ENCODE measurements at regions not wholly inside any gene's neighbourhood (a gene's known extent, or its start where the extent isn't known, plus 50 kb on each side); places are given as distances from the start of the nearest gene placed in this dataset.
"Not testable (repeated sequence)": the region's sequence is repeated elsewhere in the genome, so short reads cannot be mapped to it uniquely, and the experiment has no call there.

DNA sequence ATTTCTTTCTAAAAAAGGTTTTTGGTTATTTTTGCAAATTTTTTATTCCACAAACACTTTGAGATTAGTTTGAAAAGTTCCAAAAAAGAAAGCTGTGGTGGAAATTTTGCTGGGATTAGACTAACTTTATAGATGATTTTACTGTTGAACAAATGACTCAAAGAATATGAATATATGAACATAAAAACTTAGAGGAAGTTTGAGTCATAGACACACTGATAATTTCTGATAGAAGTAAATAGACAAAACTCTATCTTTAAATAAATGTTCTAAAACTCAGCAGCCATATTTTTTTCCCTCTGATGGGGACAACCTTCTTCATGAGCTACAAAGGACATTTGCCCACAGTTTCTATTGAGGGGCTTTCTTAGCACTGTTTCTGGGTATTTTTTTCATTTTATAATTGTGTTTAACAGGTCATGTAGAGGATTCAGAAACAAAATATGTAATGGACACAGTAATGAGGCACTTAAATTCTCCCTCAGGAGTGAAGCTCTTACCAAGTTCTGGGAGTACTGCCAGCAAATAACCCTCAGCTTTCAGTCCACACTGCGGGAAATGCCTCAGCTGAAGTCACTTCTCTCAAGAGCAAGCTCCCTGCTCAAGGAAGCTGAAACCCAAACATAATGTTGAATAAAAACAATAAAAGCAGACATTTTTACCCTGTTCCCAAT, 157.6 kb downstream of the NFKBIZ start:
- no peak overlapping the region for H3K4me3 ChIP-seq (ENCODE audit: low read length in 2 of 2)
- H3K9me3 ChIP-seq (ENCODE audit: control insufficient read depth in 2 of 2, low read length in 2 of 2), result no peaks in the 10 kb centered on the region
- H3K27me3 ChIP-seq (ENCODE audit: control insufficient read depth in 2 of 2, insufficient read depth in 2 of 2, low read length in 2 of 2), result no peaks in the 10 kb centered on the region
- no peak overlapping the region for H3K9ac ChIP-seq (ENCODE audit: low read depth in 1 of 2, low read length in 2 of 2)
- H3K4me1 ChIP-seq (ENCODE audit: control insufficient read depth in 2 of 2, insufficient read depth in 2 of 2, low read length in 2 of 2), result no peaks in the 10 kb centered on the region
- no peaks in the 10 kb centered on the region for H3K36me3 ChIP-seq (ENCODE audit: control insufficient read depth in 2 of 2, insufficient read depth in 2 of 2, low read length in 2 of 2)
- H3K27ac ChIP-seq (ENCODE audit: low read depth in 2 of 2, low read length in 2 of 2), result no peak overlapping the region

- H3K36me3 ChIP-seq (ENCODE audit: control insufficient read depth in 2 of 2, insufficient read depth in 2 of 2, low read length in 2 of 2); H3K4me1 ChIP-seq (ENCODE audit: control insufficient read depth in 2 of 2, insufficient read depth in 2 of 2, low read length in 2 of 2); H3K27ac ChIP-seq (ENCODE audit: low read depth in 2 of 2, low read length in 2 of 2); H3K27me3 ChIP-seq (ENCODE audit: control insufficient read depth in 2 of 2, insufficient read depth in 2 of 2, low read length in 2 of 2); H3K4me3 ChIP-seq (ENCODE audit: low read length in 2 of 2); H3K9ac ChIP-seq (ENCODE audit: low read depth in 1 of 2, low read length in 2 of 2); H3K9me3 ChIP-seq (ENCODE audit: control insufficient read depth in 2 of 2, low read length in 2 of 2): not testable (repeated sequence)
Measured at GRCh38 chr3:102008436-102008835, 159.1 kb downstream of the NFKBIZ start.

- no peaks in the 10 kb centered on the region for H3K9me3 ChIP-seq (ENCODE audit: control insufficient read depth in 2 of 2, low read length in 2 of 2)
Measured at GRCh38 chr3:102016417-102016816, 167.1 kb downstream of the NFKBIZ start.

DNA sequence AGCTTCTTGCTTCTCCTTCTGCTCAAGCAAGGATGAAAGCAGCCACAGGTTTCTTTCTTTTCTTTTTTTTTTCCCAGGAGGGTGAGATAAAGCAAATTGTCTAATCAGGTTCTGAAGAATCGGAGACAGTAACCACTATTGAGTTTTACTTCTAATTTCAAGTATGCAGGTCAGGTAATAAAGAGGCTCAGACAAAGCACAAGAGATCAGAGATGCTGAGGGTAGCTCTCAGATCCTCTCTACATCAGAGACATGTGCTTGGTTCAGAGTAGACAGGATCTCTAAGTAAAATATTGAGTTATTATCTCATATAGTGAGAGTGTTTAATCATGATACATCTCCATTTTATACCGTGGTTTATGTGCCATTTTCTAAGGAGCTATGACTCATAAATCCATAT, 168.5 kb downstream of the NFKBIZ start:
- no peak overlapping the region for H3K4me3 ChIP-seq (ENCODE audit: low read length in 2 of 2)
- no peaks in the 10 kb centered on the region for H3K27me3 ChIP-seq (ENCODE audit: control insufficient read depth in 2 of 2, insufficient read depth in 2 of 2, low read length in 2 of 2)
- no peaks in the 10 kb centered on the region for H3K9me3 ChIP-seq (ENCODE audit: control insufficient read depth in 2 of 2, low read length in 2 of 2)
- no peak overlapping the region for H3K27ac ChIP-seq (ENCODE audit: low read depth in 2 of 2, low read length in 2 of 2)
- no peak overlapping the region for H3K9ac ChIP-seq (ENCODE audit: low read depth in 1 of 2, low read length in 2 of 2)
- H3K36me3 ChIP-seq (ENCODE audit: control insufficient read depth in 2 of 2, insufficient read depth in 2 of 2, low read length in 2 of 2), result no peaks in the 10 kb centered on the region
- no peaks in the 10 kb centered on the region for H3K4me1 ChIP-seq (ENCODE audit: control insufficient read depth in 2 of 2, insufficient read depth in 2 of 2, low read length in 2 of 2)

More at GRCh38 chr3:102016417-102016816, 167.1 kb downstream of the NFKBIZ start:
- Histone ChIP-seq H3K4me1 (ENCODE audit: control insufficient read depth in 2 of 2, insufficient read depth in 2 of 2, low read length in 2 of 2) (no peaks in the 10 kb centered on the region), H3K27me3 (ENCODE audit: control insufficient read depth in 2 of 2, insufficient read depth in 2 of 2, low read length in 2 of 2) (no peaks in the 10 kb centered on the region), H3K27ac (ENCODE audit: low read depth in 2 of 2, low read length in 2 of 2) (no peak overlapping the region), H3K4me3 (ENCODE audit: low read length in 2 of 2) (no peak overlapping the region), H3K9ac (ENCODE audit: low read depth in 1 of 2, low read length in 2 of 2) (no peak overlapping the region), H3K36me3 (ENCODE audit: control insufficient read depth in 2 of 2, insufficient read depth in 2 of 2, low read length in 2 of 2) (no peaks in the 10 kb centered on the region)

DNA sequence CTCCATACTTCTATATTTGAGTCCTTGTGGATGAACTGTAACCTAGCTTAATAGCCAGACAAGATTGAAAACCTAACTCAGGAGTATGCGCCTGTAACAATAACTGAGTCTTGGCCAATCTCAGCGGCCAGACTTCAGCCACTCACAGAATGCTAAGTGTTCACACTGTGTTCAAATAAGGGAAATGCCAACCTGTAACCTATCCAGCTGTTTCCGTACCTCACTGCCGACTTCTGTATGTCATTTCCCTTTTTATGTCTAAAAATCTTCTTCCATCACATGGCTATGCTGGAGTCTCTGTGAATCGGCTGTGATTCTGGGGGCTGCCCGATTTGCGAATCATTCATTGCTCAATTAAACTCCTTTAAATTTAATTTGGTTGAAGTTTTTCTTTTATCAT, 169.2 kb downstream of the NFKBIZ start:
- Histone ChIP-seq H3K36me3 (ENCODE audit: control insufficient read depth in 2 of 2, insufficient read depth in 2 of 2, low read length in 2 of 2) (no peaks in the 10 kb centered on the region), H3K27ac (ENCODE audit: low read depth in 2 of 2, low read length in 2 of 2) (no peak overlapping the region), H3K4me1 (ENCODE audit: control insufficient read depth in 2 of 2, insufficient read depth in 2 of 2, low read length in 2 of 2) (no peaks in the 10 kb centered on the region), H3K27me3 (ENCODE audit: control insufficient read depth in 2 of 2, insufficient read depth in 2 of 2, low read length in 2 of 2) (no peaks in the 10 kb centered on the region), H3K9ac (ENCODE audit: low read depth in 1 of 2, low read length in 2 of 2) (no peak overlapping the region), H3K4me3 (ENCODE audit: low read length in 2 of 2) (no peak overlapping the region), H3K9me3 (ENCODE audit: control insufficient read depth in 2 of 2, low read length in 2 of 2) (no peaks in the 10 kb centered on the region)

DNA sequence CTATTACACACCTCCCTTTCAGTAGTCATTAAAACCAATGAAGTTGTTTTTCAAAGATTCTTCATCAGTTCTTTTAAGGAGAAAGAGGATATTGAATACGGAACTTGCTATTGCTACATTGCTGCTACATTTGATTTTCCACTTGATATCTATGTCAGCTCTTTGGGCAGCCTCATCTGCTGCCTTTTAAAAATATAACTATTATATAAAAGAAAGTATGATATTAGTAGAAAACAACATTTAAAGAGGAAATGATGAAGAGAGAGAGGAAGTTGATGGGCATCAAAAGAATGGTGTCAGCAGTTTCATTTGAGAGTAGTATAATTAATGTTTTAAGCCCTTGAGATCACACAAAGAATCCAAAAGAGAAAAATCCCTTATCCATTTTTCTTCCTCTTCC, 171.4 kb downstream of the NFKBIZ start:
- H3K36me3 ChIP-seq (ENCODE audit: control insufficient read depth in 2 of 2, insufficient read depth in 2 of 2, low read length in 2 of 2), result no peaks in the 10 kb centered on the region
- H3K27ac ChIP-seq (ENCODE audit: low read depth in 2 of 2, low read length in 2 of 2), result no peak overlapping the region
- no peaks in the 10 kb centered on the region for H3K27me3 ChIP-seq (ENCODE audit: control insufficient read depth in 2 of 2, insufficient read depth in 2 of 2, low read length in 2 of 2)

GRCh38 chr3:102024270-102024904, 175.1 kb downstream of the NFKBIZ start:
- Histone ChIP-seq H3K4me3 (ENCODE audit: low read length in 2 of 2) (no peak overlapping the region), H3K36me3 (ENCODE audit: control insufficient read depth in 2 of 2, insufficient read depth in 2 of 2, low read length in 2 of 2) (no peaks in the 10 kb centered on the region), H3K27ac (ENCODE audit: low read depth in 2 of 2, low read length in 2 of 2) (no peak overlapping the region), H3K9ac (ENCODE audit: low read depth in 1 of 2, low read length in 2 of 2) (no peak overlapping the region), H3K4me1 (ENCODE audit: control insufficient read depth in 2 of 2, insufficient read depth in 2 of 2, low read length in 2 of 2) (no peaks in the 10 kb centered on the region), H3K27me3 (ENCODE audit: control insufficient read depth in 2 of 2, insufficient read depth in 2 of 2, low read length in 2 of 2) (no peaks in the 10 kb centered on the region), H3K9me3 (ENCODE audit: control insufficient read depth in 2 of 2, low read length in 2 of 2) (no peaks in the 10 kb centered on the region)

More for the DNA sequence above, 171.4 kb downstream of the NFKBIZ start:
- H3K4me3 ChIP-seq (ENCODE audit: low read length in 2 of 2), result no peak overlapping the region
- no peaks in the 10 kb centered on the region for H3K4me1 ChIP-seq (ENCODE audit: control insufficient read depth in 2 of 2, insufficient read depth in 2 of 2, low read length in 2 of 2)
- H3K9ac ChIP-seq (ENCODE audit: low read depth in 1 of 2, low read length in 2 of 2), result no peak overlapping the region
- no peaks in the 10 kb centered on the region for H3K9me3 ChIP-seq (ENCODE audit: control insufficient read depth in 2 of 2, low read length in 2 of 2)

- no peaks in the 10 kb centered on the region for H3K36me3 ChIP-seq (ENCODE audit: control insufficient read depth in 2 of 2, insufficient read depth in 2 of 2, low read length in 2 of 2)
- no peak overlapping the region for H3K27ac ChIP-seq (ENCODE audit: low read depth in 2 of 2, low read length in 2 of 2)
- no peaks in the 10 kb centered on the region for H3K9me3 ChIP-seq (ENCODE audit: control insufficient read depth in 2 of 2, low read length in 2 of 2)
- H3K27me3 ChIP-seq (ENCODE audit: control insufficient read depth in 2 of 2, insufficient read depth in 2 of 2, low read length in 2 of 2), result no peaks in the 10 kb centered on the region
- no peaks in the 10 kb centered on the region for H3K4me1 ChIP-seq (ENCODE audit: control insufficient read depth in 2 of 2, insufficient read depth in 2 of 2, low read length in 2 of 2)
- no peak overlapping the region for H3K4me3 ChIP-seq (ENCODE audit: low read length in 2 of 2)
- no peak overlapping the region for H3K9ac ChIP-seq (ENCODE audit: low read depth in 1 of 2, low read length in 2 of 2)
Measured at GRCh38 chr3:102025606-102026270, 176.4 kb downstream of the NFKBIZ start.

GRCh38 chr3:102026656-102027055, 177.3 kb downstream of the NFKBIZ start:
- no peaks in the 10 kb centered on the region for H3K27me3 ChIP-seq (ENCODE audit: control insufficient read depth in 2 of 2, insufficient read depth in 2 of 2, low read length in 2 of 2)
- no peaks in the 10 kb centered on the region for H3K4me1 ChIP-seq (ENCODE audit: control insufficient read depth in 2 of 2, insufficient read depth in 2 of 2, low read length in 2 of 2)
- H3K9me3 ChIP-seq (ENCODE audit: control insufficient read depth in 2 of 2, low read length in 2 of 2), result no peaks in the 10 kb centered on the region
- no peaks in the 10 kb centered on the region for H3K36me3 ChIP-seq (ENCODE audit: control insufficient read depth in 2 of 2, insufficient read depth in 2 of 2, low read length in 2 of 2)
- no peak overlapping the region for H3K27ac ChIP-seq (ENCODE audit: low read depth in 2 of 2, low read length in 2 of 2)
- no peak overlapping the region for H3K9ac ChIP-seq (ENCODE audit: low read depth in 1 of 2, low read length in 2 of 2)
- H3K4me3 ChIP-seq (ENCODE audit: low read length in 2 of 2), result no peak overlapping the region

DNA sequence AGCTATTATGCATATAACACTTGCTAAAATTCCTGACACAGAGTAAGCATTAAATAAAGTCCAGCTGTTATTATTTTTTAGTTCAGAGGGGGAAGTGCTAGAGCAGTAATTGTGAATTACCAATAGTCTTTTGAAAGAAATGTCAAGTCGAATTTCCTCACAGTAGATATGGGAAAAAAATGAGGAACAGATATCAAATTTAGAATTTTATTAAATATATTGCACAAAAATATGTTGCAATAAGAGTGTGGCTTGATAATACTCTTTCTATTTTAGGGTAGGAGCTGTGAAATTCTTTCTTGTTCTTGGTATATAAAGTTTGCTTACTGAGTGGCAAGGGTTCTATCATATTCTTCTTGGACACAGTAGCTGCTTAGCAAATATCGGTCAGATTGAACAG, 181.3 kb downstream of the NFKBIZ start:
- H3K36me3 ChIP-seq (ENCODE audit: control insufficient read depth in 2 of 2, insufficient read depth in 2 of 2, low read length in 2 of 2), result no peaks in the 10 kb centered on the region
- no peaks in the 10 kb centered on the region for H3K27me3 ChIP-seq (ENCODE audit: control insufficient read depth in 2 of 2, insufficient read depth in 2 of 2, low read length in 2 of 2)
- no peaks in the 10 kb centered on the region for H3K4me1 ChIP-seq (ENCODE audit: control insufficient read depth in 2 of 2, insufficient read depth in 2 of 2, low read length in 2 of 2)
- H3K27ac ChIP-seq (ENCODE audit: low read depth in 2 of 2, low read length in 2 of 2), result no peak overlapping the region
- no peak overlapping the region for H3K9ac ChIP-seq (ENCODE audit: low read depth in 1 of 2, low read length in 2 of 2)
- H3K9me3 ChIP-seq (ENCODE audit: control insufficient read depth in 2 of 2, low read length in 2 of 2), result no peaks in the 10 kb centered on the region
- H3K4me3 ChIP-seq (ENCODE audit: low read length in 2 of 2), result no peak overlapping the region
